ENCODE measurements at regions not wholly inside any gene's neighbourhood (a gene's known extent, or its start where the extent isn't known, plus 50 kb on each side); places are given as distances from the start of the nearest gene placed in this dataset.
A peak's percentile ranks its signal among the peaks of the same experiment; 100 is the strongest.

DNA sequence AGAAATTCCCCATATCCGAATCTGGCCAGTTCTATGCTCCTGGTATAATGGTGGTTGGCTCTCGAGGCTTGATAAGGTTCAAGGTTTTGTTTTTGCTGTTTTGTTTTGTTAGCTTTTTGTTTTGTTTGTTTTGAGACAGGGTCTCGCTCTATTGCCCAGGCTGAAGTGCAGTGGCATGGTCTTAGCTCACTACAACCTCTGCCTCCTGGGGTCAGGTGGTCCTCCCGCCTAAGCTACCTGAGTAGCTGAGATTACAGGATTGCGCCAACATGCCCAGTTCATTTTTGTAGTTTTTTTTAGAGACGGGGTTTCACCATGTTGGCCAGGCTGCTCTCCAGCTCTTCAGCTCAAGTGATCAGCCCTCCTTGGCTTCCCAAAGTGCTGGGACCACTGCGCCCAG lies 109.1 kb upstream of the ERRFI1 start:
- DNase-seq = peak; percentile 77 to 83
- H3K4me1 ChIP-seq = peaks cover 35 to 60% of the 10 kb centered on the region in 2 donors
- TF ChIP-seq POLR2A (IDR thresholded peaks at IDR 0.05) = peak in 1 of 2 donors; percentile 13
- TF ChIP-seq, protein P1, sequence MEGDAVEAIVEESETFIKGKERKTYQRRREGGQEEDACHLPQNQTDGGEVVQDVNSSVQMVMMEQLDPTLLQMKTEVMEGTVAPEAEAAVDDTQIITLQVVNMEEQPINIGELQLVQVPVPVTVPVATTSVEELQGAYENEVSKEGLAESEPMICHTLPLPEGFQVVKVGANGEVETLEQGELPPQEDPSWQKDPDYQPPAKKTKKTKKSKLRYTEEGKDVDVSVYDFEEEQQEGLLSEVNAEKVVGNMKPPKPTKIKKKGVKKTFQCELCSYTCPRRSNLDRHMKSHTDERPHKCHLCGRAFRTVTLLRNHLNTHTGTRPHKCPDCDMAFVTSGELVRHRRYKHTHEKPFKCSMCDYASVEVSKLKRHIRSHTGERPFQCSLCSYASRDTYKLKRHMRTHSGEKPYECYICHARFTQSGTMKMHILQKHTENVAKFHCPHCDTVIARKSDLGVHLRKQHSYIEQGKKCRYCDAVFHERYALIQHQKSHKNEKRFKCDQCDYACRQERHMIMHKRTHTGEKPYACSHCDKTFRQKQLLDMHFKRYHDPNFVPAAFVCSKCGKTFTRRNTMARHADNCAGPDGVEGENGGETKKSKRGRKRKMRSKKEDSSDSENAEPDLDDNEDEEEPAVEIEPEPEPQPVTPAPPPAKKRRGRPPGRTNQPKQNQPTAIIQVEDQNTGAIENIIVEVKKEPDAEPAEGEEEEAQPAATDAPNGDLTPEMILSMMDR (IDR thresholded peaks at IDR 0.05) = no peak

DNA sequence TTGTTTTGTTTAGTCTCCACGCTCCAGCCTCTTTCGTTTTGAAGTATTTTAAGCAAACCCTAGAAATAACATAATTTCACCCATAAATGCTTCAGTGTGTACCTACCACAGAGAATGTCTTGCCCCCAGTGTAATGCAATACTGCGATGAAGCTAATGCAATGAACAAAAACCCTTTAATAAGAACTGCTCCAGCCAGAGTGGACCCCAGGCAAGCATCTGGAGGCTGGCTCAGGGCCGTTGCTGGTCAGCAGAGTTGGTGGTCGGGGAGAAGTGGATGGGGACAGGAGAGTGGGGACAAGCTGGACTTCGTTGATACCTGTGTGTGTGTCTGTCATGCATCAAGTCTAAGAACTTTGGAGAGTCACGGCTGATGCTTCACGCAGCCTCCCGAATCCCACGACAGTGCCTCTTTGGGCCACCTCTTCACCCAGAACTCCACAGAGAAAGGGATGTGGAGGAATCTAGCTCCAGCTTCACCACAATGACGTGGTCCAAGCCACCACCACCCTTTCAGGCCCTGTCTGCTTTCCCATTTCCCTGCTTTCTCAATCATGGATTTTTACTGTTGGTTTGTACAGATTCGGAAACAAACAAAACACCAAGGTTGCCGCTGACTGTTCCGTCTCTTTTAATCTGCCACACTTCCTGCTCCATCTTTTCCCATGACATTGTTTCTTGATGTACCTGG lies 108.6 kb upstream of the ERRFI1 start:
- H3K36me3 ChIP-seq = no peaks in the 10 kb centered on the region
- WGBS, 2 donors = 43 to 44% methylated on average over 14 of the region's 14 CpGs
- no peaks in the 10 kb centered on the region for H3K9me3 ChIP-seq
- peak in 1 of 2 donors; percentile 46 for DNase-seq
- intact Hi-C loops (cut with DNase I) = no loop called here
- TF ChIP-seq, protein P1 (IDR thresholded peaks at IDR 0.05) = no peak
- no peak for TF ChIP-seq POLR2A (IDR thresholded peaks at IDR 0.05)
- no peak overlapping the region for H3K4me3 ChIP-seq (replicated peaks in 1 of 3)
- H3K27me3 ChIP-seq = no peaks in the 10 kb centered on the region
- H3K4me1 ChIP-seq = peaks cover 35 to 60% of the 10 kb centered on the region in 2 donors
- peak overlapping the region; percentile 83 to 96 (median 87) for H3K27ac ChIP-seq

More for the DNA sequence above, 109.1 kb upstream of the ERRFI1 start:
- Histone ChIP-seq H3K36me3 (no peaks in the 10 kb centered on the region), H3K4me3 (replicated peaks in 1 of 3) (no peak overlapping the region), H3K27me3 (no peaks in the 10 kb centered on the region), H3K9me3 (no peaks in the 10 kb centered on the region), H3K27ac (peak overlapping the region; percentile 83 to 96 (median 87))
- intact Hi-C loops (cut with DNase I) = no loop called here
- WGBS, 2 donors = 34 to 43% methylated on average over 7 of the region's 7 CpGs

DNA sequence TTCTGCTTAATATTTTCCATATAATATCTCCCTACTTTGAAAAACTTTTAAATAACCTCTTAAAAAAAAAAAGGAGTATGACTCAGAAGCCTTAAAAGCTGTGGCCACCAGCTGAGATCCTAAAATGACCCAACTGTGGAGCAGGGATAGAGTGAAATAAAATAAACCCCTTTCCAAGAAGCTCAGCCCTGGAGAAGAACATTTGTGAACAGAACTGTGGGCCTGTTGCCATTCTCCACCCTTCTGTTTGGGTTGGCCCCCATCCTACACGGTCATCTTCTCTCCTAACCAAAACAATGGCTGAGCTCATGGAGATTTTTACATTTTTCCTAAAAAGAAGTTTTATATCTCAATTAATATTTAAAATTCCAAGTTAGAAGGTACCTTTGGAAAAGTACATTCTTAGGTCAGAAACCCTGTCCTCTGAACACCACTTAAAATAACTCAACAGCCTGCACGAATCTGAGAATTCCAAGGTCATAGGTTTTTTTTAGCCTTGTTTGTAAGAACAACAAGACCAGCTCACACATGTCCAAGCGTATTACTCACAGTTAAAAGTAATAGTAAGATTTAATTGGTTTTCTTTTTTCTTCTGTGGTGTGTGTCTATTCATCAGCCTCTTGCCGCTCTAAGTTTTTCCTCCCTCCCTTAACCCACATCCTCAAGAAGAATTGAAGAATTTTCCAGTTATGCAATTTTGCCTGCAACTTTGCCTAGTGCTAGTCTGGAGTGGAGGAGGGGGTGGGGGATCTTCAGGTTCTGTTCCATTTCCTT lies 107.7 kb upstream of the ERRFI1 start:
- intact Hi-C loops (cut with DNase I) = no loop called here
- peak; percentile 59 to 60 for DNase-seq
- Histone ChIP-seq H3K4me1 (peaks cover 35 to 60% of the 10 kb centered on the region in 2 donors), H3K36me3 (no peaks in the 10 kb centered on the region), H3K27ac (peak overlapping the region; percentile 83 to 96 (median 87)), H3K9me3 (no peaks in the 10 kb centered on the region), H3K4me3 (replicated peaks in 1 of 3) (no peak overlapping the region), H3K27me3 (no peaks in the 10 kb centered on the region)
- peak in 1 of 2 donors; percentile 4 for TF ChIP-seq POLR2A (IDR thresholded peaks at IDR 0.05)
- TF ChIP-seq, protein P1 (IDR thresholded peaks at IDR 0.05) = no peak
- WGBS, 2 donors = 9 to 15% methylated on average over 4 of the region's 4 CpGs

DNA sequence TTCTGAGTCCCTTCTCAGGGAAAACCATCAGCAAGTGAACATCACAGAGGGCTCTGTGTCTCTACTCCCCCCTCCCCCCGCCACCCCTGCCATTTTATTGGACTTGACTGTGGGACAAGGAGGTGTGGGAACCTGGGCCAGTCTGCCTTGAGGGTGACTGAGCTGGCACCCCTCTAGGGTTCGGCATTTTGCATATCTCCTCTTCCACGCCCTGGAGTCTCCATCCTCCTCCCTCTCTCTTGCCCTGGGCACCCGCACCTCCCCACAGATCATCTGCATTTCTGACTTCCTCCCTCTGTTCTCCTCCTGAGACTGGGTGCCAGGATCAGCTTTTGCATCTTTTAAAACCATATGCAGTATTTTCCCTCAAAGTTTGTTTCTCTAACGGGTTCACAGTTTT lies 107.1 kb upstream of the ERRFI1 start:
- H3K36me3 ChIP-seq = no peaks in the 10 kb centered on the region
- H3K27me3 ChIP-seq = no peaks in the 10 kb centered on the region
- H3K9me3 ChIP-seq = no peaks in the 10 kb centered on the region
- 56 to 62% methylated on average over 5 of the region's 5 CpGs for WGBS, 2 donors
- H3K4me3 ChIP-seq (replicated peaks in 1 of 3) = no peak overlapping the region
- peaks cover 36 to 57% of the 10 kb centered on the region in 2 donors for H3K4me1 ChIP-seq
- TF ChIP-seq POLR2A (IDR thresholded peaks at IDR 0.05) = no peak
- TF ChIP-seq, protein P1 (IDR thresholded peaks at IDR 0.05) = no peak
- peak overlapping the region; percentile 83 to 96 (median 87) for H3K27ac ChIP-seq
- intact Hi-C loops (cut with DNase I) = no loop called here
- DNase-seq = no peak
